Suprapubic skin (tissue), 4 donors: ENCODE measurements at regions not wholly inside any gene's neighbourhood (a gene's known extent, or its start where the extent isn't known, plus 50 kb on each side); places are given as distances from the start of the nearest gene placed in this dataset.

ENCODE experiments used
- DNase-seq, 2 donors: peaks; one replicate each; pipeline ENCODE4 v3.0.0-alpha.2; 2019; ENCODE audit warnings: low spot score in 2 of 2
- H3K27ac ChIP-seq: fragments of 200-600 bp; sonication (generic); one replicate; pipeline ENCODE4 v1.5.1; 2019
- H3K27me3 ChIP-seq: fragments of 200-600 bp; sonication (generic); one replicate; pipeline ENCODE4 v1.5.1; 2019
- H3K36me3 ChIP-seq: fragments of 200-600 bp; sonication (generic); one replicate; pipeline ENCODE4 v1.5.1; 2019
- H3K4me1 ChIP-seq: fragments of 200-600 bp; sonication (generic); one replicate; pipeline ENCODE4 v1.5.1; 2019
- H3K4me3 ChIP-seq: fragments of 200-600 bp; sonication (generic); one replicate; pipeline ENCODE4 v1.5.1; 2019; ENCODE audit warnings: mild to moderate bottlenecking
- H3K9me3 ChIP-seq: fragments of 200-600 bp; sonication (generic); one replicate; pipeline ENCODE4 v1.5.1; 2019
- CTCF ChIP-seq, 2 donors: fragments of 200-600 bp in 1 of 2; fragments of 450-650 bp in 1 of 2; sonication (generic) in 1 of 2; IDR thresholded peaks; one replicate each; pipeline ENCODE4 v1.5.1; 2016 to 2019; ENCODE audit warnings: antibody characterized with exemption in 2 of 2, mild to moderate bottlenecking in 1 of 2, moderate library complexity in 1 of 2
- EP300 ChIP-seq: sonication (generic); formaldehyde crosslinking; IDR thresholded peaks from one replicate; pipeline ENCODE4 v1.6.1; 2017; ENCODE audit warnings: antibody characterized with exemption
- POLR2A ChIP-seq, 2 donors: fragments of 450-650 bp; IDR thresholded peaks; one replicate each; pipeline ENCODE4 v1.6.1; 2017; ENCODE audit warnings: antibody characterized with exemption in 2 of 2, mild to moderate bottlenecking in 2 of 2, moderate library complexity in 2 of 2
- POLR2AphosphoS5 ChIP-seq, 3 donors: sonication (generic); formaldehyde crosslinking; IDR thresholded peaks; one replicate each; pipeline ENCODE4 v1.6.1; 2017; ENCODE audit warnings: antibody characterized with exemption in 3 of 3
- whole genome bisulfite sequencing: methylation state at CpG from one replicate; pipeline ENCODE4 v1.1.5; 2018; 5-methylcytosine and 5-hydroxymethylcytosine counted together

- no peaks in the 10 kb centered on the region for H3K36me3 ChIP-seq
- no peaks in the 10 kb centered on the region for H3K27me3 ChIP-seq
- no peaks in the 10 kb centered on the region for H3K4me1 ChIP-seq
- H3K27ac ChIP-seq = no peak overlapping the region
- TF ChIP-seq CTCF (IDR thresholded peaks at IDR 0.05) = no peak
- TF ChIP-seq EP300 = no peak
- TF ChIP-seq POLR2A (IDR thresholded peaks at IDR 0.05) = no peak
- no peak for TF ChIP-seq POLR2AphosphoS5 (IDR thresholded peaks at IDR 0.05)
- DNase-seq = no peak
- H3K9me3 ChIP-seq = no peaks in the 10 kb centered on the region
- 78% methylated on average over 4 of the region's 4 CpGs for WGBS
- no peak overlapping the region for H3K4me3 ChIP-seq
Observed at GRCh38 chr11:25309818-25310217, 813.0 kb downstream of the LUZP2 start.

GRCh38 chr11:25317216-25317615, 820.4 kb downstream of the LUZP2 start:
- Histone ChIP-seq H3K27me3 (no peaks in the 10 kb centered on the region), H3K9me3 (no peaks in the 10 kb centered on the region), H3K4me1 (no peaks in the 10 kb centered on the region), H3K4me3 (no peak overlapping the region), H3K27ac (no peak overlapping the region), H3K36me3 (no peaks in the 10 kb centered on the region)
- WGBS = 38% methylated on average over 2 of the region's 2 CpGs
- TF ChIP-seq EP300 (no peak), POLR2AphosphoS5 (IDR thresholded peaks at IDR 0.05) (no peak), CTCF (IDR thresholded peaks at IDR 0.05) (no peak), POLR2A (IDR thresholded peaks at IDR 0.05) (no peak)
- no peak for DNase-seq

- Histone ChIP-seq H3K27me3 (no peaks in the 10 kb centered on the region), H3K36me3 (no peaks in the 10 kb centered on the region), H3K4me1 (no peaks in the 10 kb centered on the region), H3K4me3 (no peak overlapping the region), H3K27ac (no peak overlapping the region), H3K9me3 (no peaks in the 10 kb centered on the region)
- no peak for TF ChIP-seq POLR2A (IDR thresholded peaks at IDR 0.05)
- TF ChIP-seq POLR2AphosphoS5 (IDR thresholded peaks at IDR 0.05) = no peak
- no peak for TF ChIP-seq CTCF (IDR thresholded peaks at IDR 0.05)
- no peak for TF ChIP-seq EP300
- 82% methylated on average over 2 of the region's 2 CpGs for whole genome bisulfite sequencing
- DNase-seq = no peak
Observed at GRCh38 chr11:25319127-25319526, 822.3 kb downstream of the LUZP2 start.

GRCh38 chr11:25327656-25328055, 830.8 kb downstream of the LUZP2 start:
- no peaks in the 10 kb centered on the region for H3K36me3 ChIP-seq
- no peak for DNase-seq

GRCh38 chr11:25339281-25339680, 842.4 kb downstream of the LUZP2 start:
- TF ChIP-seq POLR2A (IDR thresholded peaks at IDR 0.05) (no peak), EP300 (no peak), POLR2AphosphoS5 (IDR thresholded peaks at IDR 0.05) (no peak), CTCF (IDR thresholded peaks at IDR 0.05) (no peak)
- Histone ChIP-seq H3K4me1 (no peaks in the 10 kb centered on the region), H3K9me3 (no peaks in the 10 kb centered on the region), H3K36me3 (no peaks in the 10 kb centered on the region), H3K27me3 (no peaks in the 10 kb centered on the region), H3K4me3 (no peak overlapping the region), H3K27ac (no peak overlapping the region)
- 70% methylated on average over 4 of the region's 4 CpGs for WGBS
- no peak for DNase-seq

More at GRCh38 chr11:25327656-25328055, 830.8 kb downstream of the LUZP2 start:
- H3K4me3 ChIP-seq = no peak overlapping the region
- no peak for TF ChIP-seq EP300
- no peak for TF ChIP-seq CTCF (IDR thresholded peaks at IDR 0.05)
- TF ChIP-seq POLR2AphosphoS5 (IDR thresholded peaks at IDR 0.05) = no peak
- TF ChIP-seq POLR2A (IDR thresholded peaks at IDR 0.05) = no peak
- H3K4me1 ChIP-seq = no peaks in the 10 kb centered on the region
- no peaks in the 10 kb centered on the region for H3K9me3 ChIP-seq
- no peaks in the 10 kb centered on the region for H3K27me3 ChIP-seq
- 63% methylated on average over 4 of the region's 4 CpGs for WGBS
- H3K27ac ChIP-seq = no peak overlapping the region
